Tibial artery (tissue), 4 donors: ENCODE measurements at regions not wholly inside any gene's neighbourhood (a gene's known extent, or its start where the extent isn't known, plus 50 kb on each side); places are given as distances from the start of the nearest gene placed in this dataset.

Experiments
- DNase-seq, 2 donors: peaks; one replicate each; pipeline ENCODE4 v3.0.0-alpha.2; 2019
- H3K27ac ChIP-seq, 2 donors: fragments of 200-600 bp; sonication (generic) in 1 of 2; 1 replicate in 1 of 2; 2 replicates in 1 of 2; pipeline ENCODE4 v1.5.1; 2018 to 2019; ENCODE audit warnings: mild to moderate bottlenecking in 1 of 2
- H3K27me3 ChIP-seq, 2 donors: fragments of 200-600 bp; sonication (generic) in 1 of 2; one replicate each; pipeline versions ENCODE4 v1.5.1 to v1.6.0; 2016 to 2019
- H3K36me3 ChIP-seq, 3 donors: fragments of 200-600 bp; sonication (generic) in 2 of 3; one replicate each; pipeline ENCODE4 v1.5.1; 2016 to 2019; ENCODE audit warnings: mild to moderate bottlenecking in 2 of 3
- H3K4me1 ChIP-seq, 4 donors: fragments of 200-600 bp; sonication (generic) in 2 of 4; 1 replicate in 3 of 4; 2 replicates in 1 of 4; pipeline ENCODE4 v1.5.1; 2016 to 2019
- H3K4me3 ChIP-seq, 2 donors: fragments of 200-600 bp; sonication (generic) in 1 of 2; 1 replicate in 1 of 2; 2 replicates in 1 of 2; pipeline ENCODE4 v1.5.1; 2018 to 2019; ENCODE audit warnings: mild to moderate bottlenecking in 2 of 2
- H3K9me3 ChIP-seq, 3 donors: fragments of 200-600 bp; sonication (generic) in 1 of 3; one replicate each; pipeline ENCODE4 v1.5.1; 2016 to 2019
- CTCF ChIP-seq, 2 experiments: fragments of 200-600 bp in 1 of 2; fragments of 450-650 bp in 1 of 2; IDR thresholded peaks; one replicate each; pipeline ENCODE4 v1.5.1; 2017 to 2019; ENCODE audit warnings: antibody characterized with exemption in 2 of 2, mild to moderate bottlenecking in 1 of 2, moderate library complexity in 1 of 2
- intact Hi-C: fragments of 100-400 bp; cut with DNase I; formaldehyde crosslinking; loops from one replicate; pipeline ENCODE4 v1.15.0; 2023; ENCODE audit warnings: low total_unique reads

- Histone ChIP-seq H3K9me3 (no peaks in the 10 kb centered on the region), H3K27me3 (no peaks in the 10 kb centered on the region), H3K4me3 (no peak overlapping the region), H3K4me1 (no peaks in the 10 kb centered on the region), H3K27ac (no peak overlapping the region), H3K36me3 (no peaks in the 10 kb centered on the region)
- no peak for DNase-seq
- no peak for TF ChIP-seq CTCF (IDR thresholded peaks at IDR 0.05)
- intact Hi-C loops: no loop called here
Observed at GRCh38 chr12:127120851-127121250, 1146.1 kb upstream of the TMEM132C start.

GRCh38 chr12:127121494-127122084 lies 1145.4 kb upstream of the TMEM132C start:
- TF ChIP-seq CTCF (IDR thresholded peaks at IDR 0.05): no peak
- Histone ChIP-seq H3K36me3 (no peaks in the 10 kb centered on the region), H3K4me3 (no peak overlapping the region), H3K4me1 (no peaks in the 10 kb centered on the region), H3K27me3 (no peaks in the 10 kb centered on the region), H3K9me3 (no peaks in the 10 kb centered on the region), H3K27ac (no peak overlapping the region)
- DNase-seq: no peak
- intact Hi-C loops: no loop called here

- Histone ChIP-seq H3K4me3 (no peak overlapping the region), H3K27me3 (peaks cover 0 to 5% of the 10 kb centered on the region in 2 donors), H3K4me1 (no peaks in the 10 kb centered on the region), H3K27ac (no peak overlapping the region), H3K9me3 (no peaks in the 10 kb centered on the region), H3K36me3 (no peaks in the 10 kb centered on the region)
- intact Hi-C loops: no loop called here
- DNase-seq: no peak
- no peak for TF ChIP-seq CTCF (IDR thresholded peaks at IDR 0.05)
Observed at GRCh38 chr12:127125607-127126259, 1141.2 kb upstream of the TMEM132C start.

GRCh38 chr12:127126260-127126628 lies 1140.7 kb upstream of the TMEM132C start:
- Histone ChIP-seq H3K4me1 (no peaks in the 10 kb centered on the region), H3K4me3 (no peak overlapping the region), H3K9me3 (no peaks in the 10 kb centered on the region), H3K36me3 (no peaks in the 10 kb centered on the region), H3K27me3 (peaks cover 0 to 5% of the 10 kb centered on the region in 2 donors), H3K27ac (no peak overlapping the region)
- no peak for TF ChIP-seq CTCF (IDR thresholded peaks at IDR 0.05)
- intact Hi-C loops: no loop called here
- no peak for DNase-seq

GRCh38 chr12:127127897-127128296 lies 1139.1 kb upstream of the TMEM132C start:
- no peaks in the 10 kb centered on the region for H3K4me1 ChIP-seq
- H3K9me3 ChIP-seq: no peaks in the 10 kb centered on the region
- no peak overlapping the region for H3K4me3 ChIP-seq
- TF ChIP-seq CTCF (IDR thresholded peaks at IDR 0.05): no peak
- H3K36me3 ChIP-seq: no peaks in the 10 kb centered on the region
- no peak for DNase-seq
- intact Hi-C loops: no loop called here
- peaks cover 0 to 5% of the 10 kb centered on the region in 2 donors for H3K27me3 ChIP-seq
- no peak overlapping the region for H3K27ac ChIP-seq
